ENCODE measurements at regions not wholly inside any gene's neighbourhood (a gene's known extent, or its start where the extent isn't known, plus 50 kb on each side); places are given as distances from the start of the nearest gene placed in this dataset.
A peak's percentile ranks its signal among the peaks of the same experiment; 100 is the strongest.

- no peak overlapping the region for H3K4me3 ChIP-seq (ENCODE audit: low read depth in 2 of 2, low read length in 1 of 2)
- H3F3A ChIP-seq (replicated peaks; ENCODE audit: insufficient read depth): no peaks in the 10 kb centered on the region
- H3K36me3 ChIP-seq (replicated peaks in 1 of 2; ENCODE audit: control insufficient read depth in 1 of 2, insufficient read depth in 2 of 2, low read length in 1 of 2): no peaks in the 10 kb centered on the region
- ChIA-PET POLR2A (no interaction called here), CTCF (interaction anchor here (1.7 to 3.7 kb wide), 3 partner anchors 38 to 573 kb away, joined by 6 to 24 read pairs (median 7); no protein-coding TSS in a partner anchor)
- no peak for TF ChIP-seq MAX (IDR thresholded peaks at IDR 0.05; ENCODE audit: low read depth)
- no peak for TF ChIP-seq EP300 (IDR thresholded peaks at IDR 0.05; ENCODE audit: borderline replicate concordance in 1 of 2, low read depth in 1 of 2, low read length in 1 of 2)
- no peak for TF ChIP-seq RXRA (IDR thresholded peaks at IDR 0.05; ENCODE audit: borderline replicate concordance, low read depth)
- TF ChIP-seq ELF1 (IDR thresholded peaks at IDR 0.05): no peak
- TF ChIP-seq RCOR1 (IDR thresholded peaks at IDR 0.05; ENCODE audit: low read length): no peak
- no peak for TF ChIP-seq NRF1 (IDR thresholded peaks at IDR 0.05; ENCODE audit: low read depth, low read length)
- no peak for TF ChIP-seq POLR2AphosphoS5 (IDR thresholded peaks at IDR 0.05; ENCODE audit: low read depth, low read length)
- no peak for TF ChIP-seq TAF1 (IDR thresholded peaks at IDR 0.05; ENCODE audit: borderline replicate concordance, low read depth, low read length)
- TF ChIP-seq ZBTB33 (IDR thresholded peaks at IDR 0.05; ENCODE audit: borderline replicate concordance, low read depth): no peak
- TF ChIP-seq TEAD4 (IDR thresholded peaks at IDR 0.05; ENCODE audit: borderline replicate concordance, insufficient read depth): no peak
- TF ChIP-seq EZH2phosphoT487 (IDR thresholded peaks at IDR 0.05; ENCODE audit: borderline replicate concordance, low read depth): no peak
- TF ChIP-seq SMC3 (IDR thresholded peaks at IDR 0.05; ENCODE audit: low read depth, low read length): no peak
- no peak for TF ChIP-seq JUND (IDR thresholded peaks at IDR 0.05)
- no peak for TF ChIP-seq MEF2A (IDR thresholded peaks at IDR 0.05; ENCODE audit: borderline replicate concordance, low read depth)
- no peak for TF ChIP-seq GABPA (IDR thresholded peaks at IDR 0.05; ENCODE audit: low read depth)
- no peak for TF ChIP-seq FOSL2 (IDR thresholded peaks at IDR 0.05; ENCODE audit: borderline replicate concordance, low read depth)
- no peak for TF ChIP-seq YY1 (IDR thresholded peaks at IDR 0.05; ENCODE audit: low read depth)
- no peak for TF ChIP-seq RAD21 (IDR thresholded peaks at IDR 0.05; ENCODE audit: low read length)
- TF ChIP-seq MXI1 (IDR thresholded peaks at IDR 0.05; ENCODE audit: low read depth, low read length): no peak
- H4K20me1 ChIP-seq (ENCODE audit: insufficient read depth): no peaks in the 10 kb centered on the region
- WGBS (ENCODE audit: low lambda C conversion rate): 35% methylated on average over 6 of the region's 6 CpGs
- H3K9me2 ChIP-seq: no peaks in the 10 kb centered on the region
- no peaks in the 10 kb centered on the region for H3K79me2 ChIP-seq (ENCODE audit: insufficient read depth)
- no peak overlapping the region for H3K9ac ChIP-seq
- H3K4me1 ChIP-seq (ENCODE audit: control insufficient read depth in 1 of 2, insufficient read depth in 2 of 2, low read depth in 1 of 2, low read length in 1 of 2): peaks cover 0 to 51% of the 10 kb centered on the region in 2 experiments; a peak in 2 of 4 replicates
- no peak overlapping the region for H2AFZ ChIP-seq (ENCODE audit: low read depth)
- H3K27me3 ChIP-seq (ENCODE audit: insufficient read depth): no peaks in the 10 kb centered on the region
- H3K9me3 ChIP-seq: no peaks in the 10 kb centered on the region
- H3K27ac ChIP-seq (ENCODE audit: low read depth in 2 of 2, low read length in 1 of 2): peak overlapping the region in 1 of 2 experiments; percentile 91; a peak in 2 of 4 replicates
- no peak overlapping the region for H3K4me2 ChIP-seq
- DNase-seq: no peak
Measured at GRCh38 chr10:44262551-44263251, 122.2 kb downstream of the CXCL12 start.
